ENCODE measurements at regions not wholly inside any gene's neighbourhood (a gene's known extent, or its start where the extent isn't known, plus 50 kb on each side); places are given as distances from the start of the nearest gene placed in this dataset.

- H3K27me3 Mint-ChIP-seq, result no peaks in the 10 kb centered on the region
- peaks cover 6% of the 10 kb centered on the region for H3K9me3 Mint-ChIP-seq
- H3K27ac Mint-ChIP-seq, result no peak overlapping the region
- H3K4me3 Mint-ChIP-seq, result no peak overlapping the region
- POLR2A ChIA-PET, result no interaction called here
- CTCF ChIA-PET, result no interaction called here
- H3K36me3 Mint-ChIP-seq (ENCODE audit: low read depth), result no peaks in the 10 kb centered on the region
- H3K4me1 Mint-ChIP-seq, result no peaks in the 10 kb centered on the region
- no peak for DNase-seq
These were observed 90.4 kb downstream of the BMP2 start for GRCh38 chr20:6857927-6858326.

- ChIA-PET POLR2A (no interaction called here), CTCF (no interaction called here)
- Mint-ChIP-seq H3K9me3 (no peaks in the 10 kb centered on the region), H3K27me3 (no peaks in the 10 kb centered on the region), H3K4me1 (no peaks in the 10 kb centered on the region), H3K4me3 (no peak overlapping the region), H3K36me3 (ENCODE audit: low read depth) (no peaks in the 10 kb centered on the region), H3K27ac (no peak overlapping the region)
- DNase-seq, result no peak
These were observed 95.9 kb downstream of the BMP2 start for GRCh38 chr20:6863355-6863754.

- H3K4me1 Mint-ChIP-seq, result no peaks in the 10 kb centered on the region
- no peak overlapping the region for H3K4me3 Mint-ChIP-seq
- no peaks in the 10 kb centered on the region for H3K9me3 Mint-ChIP-seq
- H3K36me3 Mint-ChIP-seq (ENCODE audit: low read depth), result no peaks in the 10 kb centered on the region
- H3K27me3 Mint-ChIP-seq, result no peaks in the 10 kb centered on the region
- no peak overlapping the region for H3K27ac Mint-ChIP-seq
- DNase-seq, result no peak
- ChIA-PET CTCF (no interaction called here), POLR2A (no interaction called here)
These were observed 96.3 kb downstream of the BMP2 start for GRCh38 chr20:6863798-6864201.

GRCh38 chr20:6864740-6865139, 97.3 kb downstream of the BMP2 start:
- Mint-ChIP-seq H3K36me3 (ENCODE audit: low read depth) (no peaks in the 10 kb centered on the region), H3K4me3 (no peak overlapping the region), H3K27me3 (no peaks in the 10 kb centered on the region), H3K27ac (no peak overlapping the region), H3K4me1 (no peaks in the 10 kb centered on the region), H3K9me3 (no peaks in the 10 kb centered on the region)
- DNase-seq, result no peak
- CTCF ChIA-PET, result no interaction called here
- POLR2A ChIA-PET, result no interaction called here

GRCh38 chr20:6866741-6867140, 99.3 kb downstream of the BMP2 start:
- Mint-ChIP-seq H3K36me3 (ENCODE audit: low read depth) (no peaks in the 10 kb centered on the region), H3K27ac (no peak overlapping the region), H3K27me3 (no peaks in the 10 kb centered on the region), H3K4me3 (no peak overlapping the region), H3K9me3 (no peaks in the 10 kb centered on the region), H3K4me1 (no peaks in the 10 kb centered on the region)
- no peak for DNase-seq
- ChIA-PET CTCF (no interaction called here), POLR2A (no interaction called here)

- H3K4me3 Mint-ChIP-seq, result no peak overlapping the region
- ChIA-PET POLR2A (no interaction called here), CTCF (no interaction called here)
- H3K9me3 Mint-ChIP-seq, result peaks cover 2% of the 10 kb centered on the region
- no peak for DNase-seq
- H3K27ac Mint-ChIP-seq, result no peak overlapping the region
- no peaks in the 10 kb centered on the region for H3K4me1 Mint-ChIP-seq
- no peaks in the 10 kb centered on the region for H3K36me3 Mint-ChIP-seq (ENCODE audit: low read depth)
- H3K27me3 Mint-ChIP-seq, result no peaks in the 10 kb centered on the region
These were observed 101.4 kb downstream of the BMP2 start for GRCh38 chr20:6868861-6869260.

- Mint-ChIP-seq H3K27ac (no peak overlapping the region), H3K4me1 (no peaks in the 10 kb centered on the region), H3K36me3 (ENCODE audit: low read depth) (no peaks in the 10 kb centered on the region), H3K4me3 (no peak overlapping the region), H3K27me3 (no peaks in the 10 kb centered on the region), H3K9me3 (peaks cover 4% of the 10 kb centered on the region)
- ChIA-PET CTCF (no interaction called here), POLR2A (no interaction called here)
- DNase-seq, result no peak
These were observed 103.1 kb downstream of the BMP2 start for GRCh38 chr20:6870559-6870958.

GRCh38 chr20:6877633-6878032, 110.1 kb downstream of the BMP2 start:
- Mint-ChIP-seq H3K27ac (no peak overlapping the region), H3K4me3 (no peak overlapping the region), H3K9me3 (peaks cover 9% of the 10 kb centered on the region), H3K27me3 (no peaks in the 10 kb centered on the region), H3K36me3 (ENCODE audit: low read depth) (no peaks in the 10 kb centered on the region), H3K4me1 (no peaks in the 10 kb centered on the region)
- CTCF ChIA-PET, result no interaction called here
- DNase-seq, result no peak
- POLR2A ChIA-PET, result no interaction called here

GRCh38 chr20:6882561-6883291, 115.2 kb downstream of the BMP2 start:
- POLR2A ChIA-PET, result no interaction called here
- DNase-seq, result no peak
- Mint-ChIP-seq H3K27ac (no peak overlapping the region), H3K9me3 (peaks cover 13% of the 10 kb centered on the region), H3K4me3 (no peak overlapping the region), H3K36me3 (ENCODE audit: low read depth) (no peaks in the 10 kb centered on the region), H3K27me3 (no peaks in the 10 kb centered on the region), H3K4me1 (no peaks in the 10 kb centered on the region)
- CTCF ChIA-PET, result no interaction called here

- POLR2A ChIA-PET, result no interaction called here
- Mint-ChIP-seq H3K9me3 (peaks cover 10% of the 10 kb centered on the region), H3K27me3 (no peaks in the 10 kb centered on the region), H3K4me1 (no peaks in the 10 kb centered on the region), H3K27ac (no peak overlapping the region), H3K36me3 (ENCODE audit: low read depth) (no peaks in the 10 kb centered on the region), H3K4me3 (no peak overlapping the region)
- no peak for DNase-seq
- CTCF ChIA-PET, result no interaction called here
These were observed 116.6 kb downstream of the BMP2 start for GRCh38 chr20:6884114-6884513.

- H3K27me3 Mint-ChIP-seq, result no peaks in the 10 kb centered on the region
- ChIA-PET CTCF (no interaction called here), POLR2A (no interaction called here)
- no peak for DNase-seq
- no peak overlapping the region for H3K4me3 Mint-ChIP-seq
- no peak overlapping the region for H3K27ac Mint-ChIP-seq
- H3K36me3 Mint-ChIP-seq (ENCODE audit: low read depth), result no peaks in the 10 kb centered on the region
- peaks cover 10% of the 10 kb centered on the region for H3K9me3 Mint-ChIP-seq
- H3K4me1 Mint-ChIP-seq, result no peaks in the 10 kb centered on the region
These were observed 118.7 kb downstream of the BMP2 start for GRCh38 chr20:6886065-6886729.

- H3K4me3 Mint-ChIP-seq, result no peak overlapping the region
- POLR2A ChIA-PET, result no interaction called here
- H3K4me1 Mint-ChIP-seq, result no peaks in the 10 kb centered on the region
- no peaks in the 10 kb centered on the region for H3K27me3 Mint-ChIP-seq
- DNase-seq, result no peak
- CTCF ChIA-PET, result no interaction called here
- H3K27ac Mint-ChIP-seq, result no peak overlapping the region
- H3K36me3 Mint-ChIP-seq (ENCODE audit: low read depth), result no peaks in the 10 kb centered on the region
- H3K9me3 Mint-ChIP-seq, result peaks cover 10% of the 10 kb centered on the region
These were observed 120.5 kb downstream of the BMP2 start for GRCh38 chr20:6887966-6888365.

GRCh38 chr20:6888736-6889395, 121.4 kb downstream of the BMP2 start:
- CTCF ChIA-PET, result no interaction called here
- H3K27me3 Mint-ChIP-seq, result no peaks in the 10 kb centered on the region
- no peaks in the 10 kb centered on the region for H3K36me3 Mint-ChIP-seq (ENCODE audit: low read depth)
- no peaks in the 10 kb centered on the region for H3K4me1 Mint-ChIP-seq
- no peak for DNase-seq
- H3K27ac Mint-ChIP-seq, result no peak overlapping the region
- H3K9me3 Mint-ChIP-seq, result peaks cover 10% of the 10 kb centered on the region
- no peak overlapping the region for H3K4me3 Mint-ChIP-seq
- POLR2A ChIA-PET, result no interaction called here

GRCh38 chr20:6892724-6893123, 125.2 kb downstream of the BMP2 start:
- Mint-ChIP-seq H3K4me3 (no peak overlapping the region), H3K36me3 (ENCODE audit: low read depth) (no peaks in the 10 kb centered on the region), H3K9me3 (peaks cover 3% of the 10 kb centered on the region), H3K27me3 (no peaks in the 10 kb centered on the region), H3K27ac (no peak overlapping the region), H3K4me1 (no peaks in the 10 kb centered on the region)
- ChIA-PET CTCF (no interaction called here), POLR2A (no interaction called here)
- no peak for DNase-seq

Data from activated CD4-positive, alpha-beta memory T cell treated with anti-CD3 and anti-CD28 coated beads, Interleukin-2, amount 10 ng/mL, durations not matched to agents 7 days and 5 days (primary cell).